Esophagus muscularis mucosa (tissue), 4 donors: ENCODE measurements at regions not wholly inside any gene's neighbourhood (a gene's known extent, or its start where the extent isn't known, plus 50 kb on each side); places are given as distances from the start of the nearest gene placed in this dataset.

Experiments used
- CTCF ChIP-seq, 3 experiments: fragments of 200-600 bp in 2 of 3; fragments of 450-650 bp in 1 of 3; sonication (generic) in 2 of 3; IDR thresholded peaks; one replicate each; pipeline ENCODE4 v1.5.1; 2017 to 2019; ENCODE audit warnings: antibody characterized with exemption in 3 of 3, mild to moderate bottlenecking in 2 of 3, moderate library complexity in 1 of 3
- EP300 ChIP-seq: sonication (generic); formaldehyde crosslinking; IDR thresholded peaks from one replicate; pipeline ENCODE4 v1.6.1; 2017; ENCODE audit warnings: antibody characterized with exemption
- POLR2A ChIP-seq: fragments of 450-650 bp; IDR thresholded peaks from one replicate; pipeline ENCODE4 v1.6.1; 2017; ENCODE audit warnings: antibody characterized with exemption, moderate library complexity, mild to moderate bottlenecking, low read depth

GRCh38 chr2:185388226-185388625, 350.4 kb upstream of the FSIP2 start:
- TF ChIP-seq CTCF (IDR thresholded peaks at IDR 0.05), result no peak
- no peak for TF ChIP-seq POLR2A
- TF ChIP-seq EP300, result no peak
